ENCODE measurements at regions not wholly inside any gene's neighbourhood (a gene's known extent, or its start where the extent isn't known, plus 50 kb on each side); places are given as distances from the start of the nearest gene placed in this dataset.

DNA sequence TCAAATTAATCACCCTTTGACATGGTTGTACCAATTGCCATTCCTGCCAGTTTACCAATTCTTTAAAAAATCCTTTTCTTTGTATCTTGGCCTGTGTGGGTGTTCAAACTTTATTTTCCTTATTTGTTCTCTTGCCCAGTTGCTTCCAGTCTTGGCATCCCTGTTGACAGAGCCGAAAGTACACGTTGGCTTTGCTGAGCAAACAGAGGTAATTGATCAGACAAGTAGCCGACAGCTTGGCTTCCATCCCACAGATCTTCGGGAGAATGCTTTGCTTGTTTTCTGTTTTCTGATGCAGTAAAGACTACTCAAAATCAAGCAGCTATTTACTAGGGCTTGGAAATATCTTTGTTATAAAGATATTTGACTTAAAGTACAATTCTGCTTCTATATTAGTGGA is 506.8 kb upstream of the SALL1 start:
- DNase-seq (ENCODE audit: low read depth): no peak

- no peak for DNase-seq (ENCODE audit: low read depth)
These were observed 504.2 kb upstream of the SALL1 start for GRCh38 chr16:51655249-51655648.

DNA sequence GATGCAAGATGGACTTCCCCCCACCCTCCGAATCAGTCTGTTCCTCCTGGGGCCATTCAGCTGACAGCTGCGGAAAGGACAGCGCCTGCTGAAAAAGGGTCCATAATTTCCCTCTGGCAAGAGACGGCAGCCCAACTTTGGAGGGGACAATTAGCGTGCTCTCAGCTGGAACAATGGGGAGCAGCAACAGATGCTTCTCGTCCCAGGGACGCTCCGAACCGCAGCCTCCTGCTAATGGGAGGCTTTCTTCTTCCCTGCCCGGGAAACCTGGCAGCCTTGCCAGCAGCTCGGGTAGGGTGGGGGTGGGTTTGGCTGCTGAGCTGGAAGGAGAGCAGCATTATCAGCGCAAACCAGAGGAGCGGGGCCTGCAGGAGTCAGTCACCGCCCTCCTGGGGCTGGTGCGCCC is 500.0 kb upstream of the SALL1 start:
- DNase-seq (ENCODE audit: low read depth): no peak

DNA sequence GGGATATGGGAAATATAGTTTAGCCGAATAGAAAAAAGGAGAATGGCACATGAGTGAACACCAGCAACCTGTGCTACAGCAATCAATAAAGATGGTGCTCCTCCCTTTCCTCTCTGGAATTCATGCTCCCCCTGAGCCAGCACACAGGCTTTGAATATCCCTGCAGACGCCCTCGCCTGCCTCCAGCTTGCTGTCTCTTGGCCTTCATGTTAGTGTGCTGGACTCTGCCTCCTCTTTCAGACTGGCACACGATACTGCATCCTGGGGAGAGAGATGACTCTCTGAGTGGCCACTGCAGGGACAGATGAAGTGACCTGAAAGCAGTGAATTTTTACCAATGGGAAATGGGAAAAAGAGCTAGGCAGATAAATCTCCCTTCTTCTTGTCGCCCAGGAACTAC is 498.6 kb upstream of the SALL1 start:
- no peak for DNase-seq (ENCODE audit: low read depth)

DNA sequence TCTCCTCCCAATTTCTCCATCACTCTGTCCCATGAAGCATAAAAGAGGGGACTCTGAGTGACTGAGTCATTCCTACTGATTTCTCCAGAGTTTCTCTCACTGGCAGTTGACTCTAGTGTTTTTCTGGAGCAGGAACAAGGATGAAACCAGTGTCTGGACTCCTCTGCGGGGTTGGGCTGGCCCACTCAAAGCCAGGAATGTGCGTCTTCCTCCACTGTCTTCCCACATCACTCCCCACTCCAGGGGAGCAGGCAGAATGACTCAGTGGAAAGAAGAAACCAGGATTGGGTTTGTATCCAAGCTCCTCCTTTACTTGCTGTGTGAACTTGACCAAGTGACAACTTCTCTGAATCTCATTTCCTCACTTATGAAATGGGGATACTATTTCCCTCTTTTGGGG is 497.5 kb upstream of the SALL1 start:
- no peak for DNase-seq (ENCODE audit: low read depth)

DNA sequence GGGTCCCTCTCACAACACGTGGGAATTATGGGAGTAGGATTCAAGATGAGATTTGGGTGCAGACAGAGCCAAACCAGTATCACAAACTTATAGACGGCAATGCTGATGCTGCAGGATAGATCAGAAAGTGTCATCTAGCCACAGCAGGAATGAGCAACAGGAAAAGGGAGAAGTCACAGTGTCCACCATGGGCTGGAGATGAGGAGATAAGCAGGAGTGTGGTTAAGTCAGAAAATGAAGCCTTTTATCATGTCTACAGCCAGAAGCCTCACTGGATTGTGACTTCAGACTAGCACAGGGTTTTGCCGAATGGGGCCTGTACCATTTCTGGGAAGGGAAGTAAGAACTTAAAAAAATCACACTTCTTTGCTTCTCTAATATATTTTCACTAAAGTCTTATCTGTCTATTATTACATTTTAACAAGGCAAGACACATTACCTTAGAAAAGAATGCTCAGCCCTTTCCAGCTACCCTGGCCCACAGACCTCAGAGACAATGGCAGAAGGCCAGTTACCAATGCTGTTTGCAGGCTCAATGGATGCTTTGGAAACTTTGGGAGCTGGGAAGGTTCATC is 490.2 kb upstream of the SALL1 start:
- no peak for DNase-seq (ENCODE audit: low read depth)

- no peak for DNase-seq (ENCODE audit: low read depth)
These were observed 489.1 kb upstream of the SALL1 start for GRCh38 chr16:51640196-51640595.

DNA sequence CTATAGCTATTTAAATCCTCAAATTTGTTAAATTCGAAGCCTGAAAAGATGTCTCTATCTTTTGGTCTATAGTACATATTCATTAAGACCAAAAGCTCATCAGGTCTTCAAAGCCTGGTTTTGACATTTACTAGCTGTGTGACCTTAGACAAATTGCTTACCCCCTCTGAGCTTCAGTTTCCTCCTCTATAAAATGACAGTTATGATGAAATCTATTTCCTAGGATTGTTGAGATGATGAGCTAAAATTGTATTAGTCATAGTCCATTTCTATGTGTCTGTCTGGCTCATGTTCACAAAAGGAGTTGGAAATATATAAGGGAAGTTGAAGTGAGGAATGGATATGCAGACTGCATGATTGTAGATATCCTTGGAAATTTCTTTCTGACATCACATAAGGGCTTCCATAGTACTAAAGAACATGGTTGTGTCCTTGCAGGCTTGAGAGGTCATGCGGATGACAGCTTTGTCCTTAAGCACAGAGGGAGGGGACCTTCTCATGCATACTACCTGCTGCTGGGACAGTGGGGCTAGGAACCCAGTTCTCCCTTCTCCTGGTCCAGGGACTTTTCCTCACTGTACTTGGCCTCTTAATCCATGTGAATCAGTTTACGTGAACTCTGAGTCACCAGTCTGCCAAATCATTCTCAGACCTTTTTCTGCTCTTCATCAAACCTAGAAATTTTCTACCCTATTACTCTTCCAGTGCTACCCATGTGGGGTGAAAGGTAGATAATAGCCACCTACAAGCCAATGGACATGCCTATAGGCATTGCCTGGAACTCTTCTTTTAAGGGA is 487.5 kb upstream of the SALL1 start:
- DNase-seq (ENCODE audit: low read depth): no peak

DNA sequence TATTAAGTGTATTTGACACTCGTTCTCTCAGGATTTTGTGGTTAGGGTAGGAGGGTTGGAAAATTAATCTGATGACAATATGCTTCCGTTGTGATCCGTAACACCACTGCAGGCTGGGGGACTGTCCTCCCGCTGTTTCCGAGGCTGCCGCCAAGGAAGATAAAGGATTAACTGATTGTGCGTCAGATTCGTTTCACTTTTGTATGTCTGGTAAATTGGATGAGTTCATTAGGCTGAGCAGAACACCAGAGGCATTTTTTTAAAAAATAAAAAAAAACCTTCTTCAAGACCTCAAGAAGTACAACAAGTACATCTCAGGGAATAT is 486.7 kb upstream of the SALL1 start:
- DNase-seq (ENCODE audit: low read depth): no peak

GRCh38 chr16:51636920-51637769 is 486.1 kb upstream of the SALL1 start:
- DNase-seq (ENCODE audit: low read depth): peak; percentile 40

- no peak for DNase-seq (ENCODE audit: low read depth)
These were observed 484.1 kb upstream of the SALL1 start for GRCh38 chr16:51635181-51635580.

GRCh38 chr16:51630076-51630475 is 479.0 kb upstream of the SALL1 start:
- no peak for DNase-seq (ENCODE audit: low read depth)

DNA sequence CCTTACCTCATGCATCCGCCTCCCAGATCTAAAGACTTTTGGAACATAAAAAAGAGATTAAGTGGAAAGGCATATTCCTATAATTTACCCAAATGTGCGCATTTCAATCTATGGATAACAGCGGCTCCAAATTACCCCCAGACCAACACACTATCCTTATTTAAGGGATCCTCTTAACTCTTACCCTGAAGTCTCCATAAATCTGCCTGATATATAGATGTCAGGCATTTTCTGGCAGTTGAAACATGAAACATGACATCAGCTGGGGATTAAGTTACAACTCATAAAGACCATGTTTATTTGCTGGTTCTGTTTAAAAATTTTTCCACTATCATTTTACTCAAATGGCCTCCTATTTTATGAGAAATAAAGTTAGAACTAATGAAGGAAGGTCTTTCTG is 478.5 kb upstream of the SALL1 start:
- no peak for DNase-seq (ENCODE audit: low read depth)

DNA sequence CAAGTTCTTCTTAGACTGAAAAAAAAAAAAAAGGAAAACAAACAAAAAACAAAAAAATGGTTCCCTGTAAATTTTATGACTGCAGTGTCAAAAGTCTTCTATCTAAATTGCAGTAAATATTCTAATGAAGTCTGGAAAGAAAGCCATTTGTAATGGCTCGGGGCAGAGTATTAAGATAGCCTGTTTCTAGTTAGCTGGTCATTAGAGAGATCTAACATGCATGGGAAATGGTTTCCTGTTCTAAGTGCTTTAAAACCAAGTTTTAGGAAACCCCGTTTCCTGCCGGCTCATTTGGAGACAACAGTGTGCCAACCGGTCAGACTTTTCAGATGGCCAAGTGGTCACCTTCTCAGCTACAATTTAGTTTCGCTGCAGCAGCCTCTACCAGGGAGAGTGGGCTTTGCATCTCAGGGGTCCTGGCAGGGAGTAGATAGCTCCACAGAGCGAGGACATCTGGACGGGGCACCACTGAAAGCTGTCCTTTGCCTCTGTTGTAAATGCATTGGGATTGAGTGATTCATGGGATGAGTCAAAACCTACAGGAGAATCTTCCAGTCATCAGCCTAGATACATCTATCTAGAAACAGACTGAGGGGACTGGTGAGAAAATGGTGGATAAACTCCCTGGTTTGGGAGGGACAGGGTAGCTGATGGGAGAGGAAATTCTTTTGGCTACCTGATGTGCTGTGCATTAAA is 473.2 kb upstream of the SALL1 start:
- DNase-seq (ENCODE audit: low read depth): no peak

DNA sequence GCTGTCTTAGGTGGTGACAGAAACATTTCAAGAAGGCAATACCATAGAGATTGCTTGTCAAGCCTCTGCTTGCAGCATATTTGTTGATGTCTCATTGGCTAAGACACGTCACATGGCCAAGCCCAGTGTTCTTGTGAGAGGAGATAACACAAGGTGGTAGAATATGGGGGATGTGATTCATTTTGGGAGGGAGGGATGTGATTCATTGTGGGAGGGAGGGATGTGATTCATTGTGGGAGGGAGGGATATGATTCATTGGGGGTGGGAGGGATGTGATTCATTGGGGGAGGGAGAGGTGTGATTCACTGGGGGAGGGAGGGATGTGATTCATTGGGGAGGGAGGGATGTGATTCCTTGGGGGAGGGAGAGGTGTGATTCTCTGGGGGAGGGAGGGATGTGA is 470.5 kb upstream of the SALL1 start:
- DNase-seq (ENCODE audit: low read depth): no peak

DNA sequence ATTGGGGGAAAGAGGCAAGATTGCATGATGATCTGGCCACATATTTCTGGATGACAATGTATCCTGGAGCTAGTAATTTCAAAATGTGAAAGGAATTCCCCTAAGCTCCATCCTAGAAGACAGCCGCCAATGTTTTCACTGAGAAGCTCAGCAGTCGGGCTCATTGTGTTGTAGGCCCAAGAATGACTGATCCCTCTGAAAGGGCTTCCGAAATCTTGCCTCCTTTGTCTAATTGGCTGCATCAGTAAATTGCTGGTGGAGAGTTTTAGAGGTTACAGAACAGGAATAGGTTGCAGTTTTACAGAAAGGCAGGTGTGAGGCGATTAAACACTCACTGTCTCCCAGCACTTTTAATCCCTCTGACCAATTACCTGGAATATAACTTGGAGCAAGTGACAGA is 464.1 kb upstream of the SALL1 start:
- no peak for DNase-seq (ENCODE audit: low read depth)

DNA sequence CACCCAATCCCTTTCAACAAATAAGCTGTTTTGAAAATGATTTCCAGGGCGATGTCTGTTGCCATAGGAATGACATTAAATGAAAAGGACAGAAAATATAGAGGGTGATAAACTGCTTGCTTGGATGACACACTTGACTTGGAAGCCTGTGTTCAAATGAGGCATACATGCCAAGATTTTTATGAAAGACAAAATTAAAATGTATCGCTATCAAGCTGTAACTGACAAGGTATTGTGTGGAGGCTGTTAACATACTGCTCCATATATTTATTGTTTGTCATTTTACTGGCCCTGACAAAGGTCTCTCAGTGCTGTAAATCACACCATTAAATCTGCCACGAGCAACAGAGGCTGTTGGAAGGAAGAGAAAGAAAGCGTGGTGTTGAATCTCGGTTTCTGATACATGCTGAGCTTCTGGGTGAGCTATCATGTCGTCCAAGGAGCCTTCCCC is 456.2 kb upstream of the SALL1 start:
- no peak for DNase-seq (ENCODE audit: low read depth)

- DNase-seq (ENCODE audit: low read depth): no peak
These were observed 445.2 kb upstream of the SALL1 start for GRCh38 chr16:51596247-51596646.

DNA sequence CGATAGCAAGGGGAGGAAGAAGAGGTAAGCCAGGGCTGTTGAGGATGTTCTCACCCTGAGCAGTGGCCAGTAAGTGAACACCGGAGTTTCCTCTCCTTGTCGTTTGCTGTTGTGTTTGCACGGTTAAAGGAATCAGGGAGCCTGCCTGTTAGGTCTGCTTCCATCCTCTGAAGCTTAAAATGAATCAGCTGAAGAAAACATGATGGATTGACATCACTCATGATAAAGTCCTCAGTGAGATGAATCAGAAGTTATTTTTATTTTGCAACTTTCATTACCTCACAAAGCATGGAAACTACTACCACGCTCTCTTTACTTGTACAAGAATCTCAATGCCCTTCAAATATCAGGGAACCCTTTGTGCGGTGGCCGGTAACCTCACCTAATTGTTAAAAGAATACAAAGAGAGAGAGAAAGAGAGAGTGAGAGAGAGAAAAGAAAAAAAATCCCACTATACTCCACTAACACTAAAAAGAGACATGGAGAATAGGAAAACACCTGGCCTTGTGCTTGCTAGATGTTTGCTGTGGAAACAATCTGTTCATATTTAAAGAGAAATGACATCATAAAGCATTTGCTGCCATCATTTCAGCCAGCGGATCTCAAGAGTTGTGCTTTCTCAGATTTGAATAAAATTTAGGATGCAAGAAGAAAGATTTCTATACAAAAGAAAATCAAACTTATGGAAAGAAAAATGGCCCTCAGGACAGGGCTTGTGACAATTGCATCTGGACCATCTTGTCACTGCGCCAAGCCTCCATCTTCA is 441.6 kb upstream of the SALL1 start:
- no peak for DNase-seq (ENCODE audit: low read depth)

DNA sequence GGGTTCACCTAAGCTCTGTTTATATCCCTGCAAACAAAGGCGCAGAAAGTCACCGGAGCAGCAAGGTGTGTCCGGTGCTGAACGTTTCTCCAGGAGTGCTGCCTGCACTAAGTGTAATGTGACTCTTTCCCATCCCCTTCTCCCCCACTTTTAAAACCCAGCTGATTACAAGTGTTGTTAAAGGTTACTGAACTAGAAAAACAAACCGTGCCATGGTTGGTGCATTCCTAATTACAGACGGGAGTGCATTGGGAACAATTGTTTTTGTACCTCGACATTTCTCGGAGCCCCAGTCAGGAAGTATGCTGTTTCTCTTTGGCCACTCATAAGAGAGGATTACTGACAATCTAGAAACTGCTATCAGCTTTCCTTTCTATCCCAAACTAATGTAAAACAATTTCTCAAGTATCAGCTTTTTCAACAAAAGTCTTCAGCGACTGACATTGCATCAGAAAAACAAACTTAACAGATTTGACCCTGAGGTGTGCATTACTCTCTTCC is 441.0 kb upstream of the SALL1 start:
- DNase-seq (ENCODE audit: low read depth): no peak

DNA sequence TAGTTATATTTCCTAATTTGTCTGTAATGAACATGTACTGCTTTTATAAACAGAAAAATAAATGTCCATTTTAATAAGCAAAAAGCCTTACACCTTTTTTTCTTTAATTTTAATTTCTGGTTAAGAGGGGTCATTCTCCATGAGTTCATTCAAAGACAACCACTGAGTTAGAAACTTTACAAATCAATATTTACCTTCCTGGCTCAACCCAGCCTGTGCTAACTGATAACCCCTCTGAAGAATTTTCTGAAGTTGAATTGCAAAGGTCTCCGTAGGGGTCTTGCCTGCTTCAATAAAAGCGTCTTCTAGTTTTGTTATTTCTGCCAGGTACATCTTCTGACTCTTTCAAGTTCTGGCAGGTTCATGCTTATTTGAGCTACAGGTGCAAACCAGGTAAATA is 440.4 kb upstream of the SALL1 start:
- no peak for DNase-seq (ENCODE audit: low read depth)
